Testis (tissue), 2 donors: ENCODE measurements at regions not wholly inside any gene's neighbourhood (a gene's known extent, or its start where the extent isn't known, plus 50 kb on each side); places are given as distances from the start of the nearest gene placed in this dataset.

Experiments used
- CTCF ChIP-seq, 3 experiments: fragments of 450-650 bp in 2 of 3; fragments of 200-600 bp in 1 of 3; sonication (generic) in 1 of 3; IDR thresholded peaks; one replicate each; pipeline ENCODE4 v1.5.1; 2016 to 2019; ENCODE audit warnings: antibody characterized with exemption in 3 of 3, mild to moderate bottlenecking in 2 of 3, moderate library complexity in 1 of 3
- POLR2A ChIP-seq: fragments of 450-650 bp; IDR thresholded peaks from one replicate; pipeline ENCODE4 v1.6.1; 2017; ENCODE audit warnings: antibody characterized with exemption, mild to moderate bottlenecking, moderate library complexity

DNA sequence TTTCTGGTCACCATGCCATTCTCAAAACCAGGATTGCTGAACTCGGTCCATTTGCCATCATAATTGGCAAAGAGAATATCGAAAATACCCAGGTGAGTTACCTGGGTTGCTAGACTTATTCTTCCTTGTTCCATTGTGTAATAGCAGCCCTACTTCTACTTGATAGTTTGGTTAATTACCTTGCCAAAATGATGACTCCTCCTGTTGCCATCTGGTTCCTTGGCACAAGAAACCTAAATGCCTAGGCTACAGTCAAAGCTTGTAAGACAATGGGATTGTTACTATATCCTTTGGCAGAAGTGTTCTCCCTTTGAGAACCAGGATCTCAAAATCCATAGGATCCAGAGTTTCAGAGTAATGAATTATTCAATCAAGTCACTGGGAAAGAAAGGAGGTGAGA is 373.2 kb upstream of the ACTBL2 start:
- TF ChIP-seq CTCF (IDR thresholded peaks at IDR 0.05) (no peak), POLR2A (no peak)
